ENCODE measurements at regions not wholly inside any gene's neighbourhood (a gene's known extent, or its start where the extent isn't known, plus 50 kb on each side); places are given as distances from the start of the nearest gene placed in this dataset.

- no peaks in the 10 kb centered on the region for H3K27me3 ChIP-seq (ENCODE audit: insufficient read depth, low read depth, severe bottlenecking)
- no peak overlapping the region for H3K27ac ChIP-seq
- no peak for DNase-seq
- H3K4me3 ChIP-seq (ENCODE audit: low read depth, low read length), result no peak overlapping the region
- H3K36me3 ChIP-seq, result no peaks in the 10 kb centered on the region
- TF ChIP-seq CTCF (IDR thresholded peaks at IDR 0.05; ENCODE audit: low read depth, low read length), result no peak
- H3K9me3 ChIP-seq (ENCODE audit: severe bottlenecking), result no peaks in the 10 kb centered on the region
These were observed 134.8 kb upstream of the CTNNB1 start for GRCh38 chr3:41064526-41064925.

GRCh38 chr3:41065340-41065739 lies 134.0 kb upstream of the CTNNB1 start:
- Histone ChIP-seq H3K4me3 (ENCODE audit: low read depth, low read length) (no peak overlapping the region), H3K27ac (no peak overlapping the region), H3K36me3 (no peaks in the 10 kb centered on the region), H3K27me3 (ENCODE audit: insufficient read depth, low read depth, severe bottlenecking) (no peaks in the 10 kb centered on the region), H3K9me3 (ENCODE audit: severe bottlenecking) (no peaks in the 10 kb centered on the region)
- no peak for DNase-seq
- no peak for TF ChIP-seq CTCF (IDR thresholded peaks at IDR 0.05; ENCODE audit: low read depth, low read length)

GRCh38 chr3:41073190-41073589 lies 126.1 kb upstream of the CTNNB1 start:
- TF ChIP-seq CTCF (IDR thresholded peaks at IDR 0.05; ENCODE audit: low read depth, low read length), result no peak
- DNase-seq, result no peak
- no peak overlapping the region for H3K4me3 ChIP-seq (ENCODE audit: low read depth, low read length)
- no peak overlapping the region for H3K27ac ChIP-seq
- no peaks in the 10 kb centered on the region for H3K9me3 ChIP-seq (ENCODE audit: severe bottlenecking)
- no peaks in the 10 kb centered on the region for H3K36me3 ChIP-seq
- no peaks in the 10 kb centered on the region for H3K27me3 ChIP-seq (ENCODE audit: insufficient read depth, low read depth, severe bottlenecking)

GRCh38 chr3:41075975-41076374 lies 123.3 kb upstream of the CTNNB1 start:
- no peaks in the 10 kb centered on the region for H3K27me3 ChIP-seq (ENCODE audit: insufficient read depth, low read depth, severe bottlenecking)
- H3K27ac ChIP-seq, result no peak overlapping the region
- DNase-seq, result peak; percentile 62
- TF ChIP-seq CTCF (IDR thresholded peaks at IDR 0.05; ENCODE audit: low read depth, low read length), result peak; percentile 31; the same call in 1 of the 2 replicates
- no peaks in the 10 kb centered on the region for H3K9me3 ChIP-seq (ENCODE audit: severe bottlenecking)
- no peaks in the 10 kb centered on the region for H3K36me3 ChIP-seq
- H3K4me3 ChIP-seq (ENCODE audit: low read depth, low read length), result no peak overlapping the region

DNA sequence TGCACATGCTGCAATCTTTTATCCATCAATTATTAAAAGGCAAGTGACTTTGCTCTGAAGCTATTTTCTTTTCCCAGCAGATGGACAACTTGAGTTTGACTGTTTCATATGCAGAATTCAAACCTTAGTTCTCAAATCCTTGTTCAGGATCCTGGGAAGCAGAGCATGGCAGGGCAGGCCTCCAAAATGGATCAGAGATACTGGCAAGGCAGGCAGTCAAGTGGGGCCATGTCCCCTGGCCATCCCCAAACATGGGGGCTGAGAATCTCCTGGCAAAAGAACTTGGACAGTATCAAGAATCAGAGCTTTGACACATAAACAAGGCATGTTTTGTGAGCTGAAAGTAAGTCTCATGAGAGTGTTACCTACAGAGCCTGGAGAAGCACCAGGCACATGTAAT lies 122.9 kb upstream of the CTNNB1 start:
- no peak overlapping the region for H3K27ac ChIP-seq
- H3K9me3 ChIP-seq (ENCODE audit: severe bottlenecking), result no peaks in the 10 kb centered on the region
- no peaks in the 10 kb centered on the region for H3K36me3 ChIP-seq
- H3K27me3 ChIP-seq (ENCODE audit: insufficient read depth, low read depth, severe bottlenecking), result no peaks in the 10 kb centered on the region
- H3K4me3 ChIP-seq (ENCODE audit: low read depth, low read length), result no peak overlapping the region
- no peak for TF ChIP-seq CTCF (IDR thresholded peaks at IDR 0.05; ENCODE audit: low read depth, low read length)
- DNase-seq, result no peak

DNA sequence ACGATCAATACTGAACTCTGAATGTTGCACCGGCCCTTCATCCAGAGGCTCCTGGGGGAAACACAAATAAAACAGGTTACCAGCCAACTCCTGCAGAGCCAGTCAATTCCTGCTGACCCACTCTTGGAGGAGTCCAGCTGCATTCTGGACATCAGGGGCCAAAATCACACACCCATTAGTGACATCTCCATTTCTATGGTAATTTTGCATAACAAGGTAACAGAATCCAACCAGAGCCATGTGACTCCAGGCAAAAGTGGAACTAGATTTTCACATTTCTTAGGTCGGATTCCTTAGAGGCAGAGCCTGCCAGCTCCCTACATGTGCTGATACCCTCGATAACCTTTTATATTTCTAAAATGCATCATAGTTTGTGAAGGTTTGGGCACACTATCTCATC lies 119.2 kb upstream of the CTNNB1 start:
- DNase-seq, result no peak
- TF ChIP-seq CTCF (IDR thresholded peaks at IDR 0.05; ENCODE audit: low read depth, low read length), result no peak
- no peak overlapping the region for H3K4me3 ChIP-seq (ENCODE audit: low read depth, low read length)
- no peaks in the 10 kb centered on the region for H3K27me3 ChIP-seq (ENCODE audit: insufficient read depth, low read depth, severe bottlenecking)
- H3K36me3 ChIP-seq, result no peaks in the 10 kb centered on the region
- no peak overlapping the region for H3K27ac ChIP-seq
- no peaks in the 10 kb centered on the region for H3K9me3 ChIP-seq (ENCODE audit: severe bottlenecking)
